ENCODE measurements at regions not wholly inside any gene's neighbourhood (a gene's known extent, or its start where the extent isn't known, plus 50 kb on each side); places are given as distances from the start of the nearest gene placed in this dataset.
"Not testable (repeated sequence)": the region's sequence is repeated elsewhere in the genome, so short reads cannot be mapped to it uniquely, and the experiment has no call there.

GRCh38 chr4:160125576-160126287 lies 1022.9 kb downstream of the RAPGEF2 start:
- DNase-seq: not testable (repeated sequence)

- no peak for DNase-seq
These were observed 1024.3 kb downstream of the RAPGEF2 start for GRCh38 chr4:160127211-160127610.

- no peak for DNase-seq
These were observed 1026.6 kb downstream of the RAPGEF2 start for GRCh38 chr4:160129439-160129838.

GRCh38 chr4:160136021-160136420 lies 1033.1 kb downstream of the RAPGEF2 start:
- DNase-seq: no peak

- no peak for DNase-seq
These were observed 1038.3 kb downstream of the RAPGEF2 start for GRCh38 chr4:160141206-160141605.

GRCh38 chr4:160142579-160142978 lies 1039.7 kb downstream of the RAPGEF2 start:
- DNase-seq: no peak

- DNase-seq: no peak
These were observed 1040.7 kb downstream of the RAPGEF2 start for GRCh38 chr4:160143574-160143973.

- DNase-seq: no peak
These were observed 1056.6 kb downstream of the RAPGEF2 start for GRCh38 chr4:160159457-160159856.

GRCh38 chr4:160161026-160161425 lies 1058.1 kb downstream of the RAPGEF2 start:
- no peak for DNase-seq

- no peak for DNase-seq
These were observed 1072.3 kb downstream of the RAPGEF2 start for GRCh38 chr4:160175064-160175643.

GRCh38 chr4:160180211-160180610 lies 1077.3 kb downstream of the RAPGEF2 start:
- DNase-seq: no peak

GRCh38 chr4:160182727-160183126 lies 1079.8 kb downstream of the RAPGEF2 start:
- no peak for DNase-seq

- DNase-seq: no peak
These were observed 1082.0 kb downstream of the RAPGEF2 start for GRCh38 chr4:160184884-160185283.

GRCh38 chr4:160193787-160194186 lies 1090.9 kb downstream of the RAPGEF2 start:
- DNase-seq: no peak

GRCh38 chr4:160194716-160195115 lies 1091.8 kb downstream of the RAPGEF2 start:
- no peak for DNase-seq

GRCh38 chr4:160202802-160203201 lies 1099.9 kb downstream of the RAPGEF2 start:
- DNase-seq: no peak

GRCh38 chr4:160212078-160212477 lies 1109.2 kb downstream of the RAPGEF2 start:
- DNase-seq: no peak

GRCh38 chr4:160213366-160213765 lies 1110.5 kb downstream of the RAPGEF2 start:
- DNase-seq: no peak

GRCh38 chr4:160217352-160217751 lies 1114.5 kb downstream of the RAPGEF2 start:
- DNase-seq: no peak

GRCh38 chr4:160224049-160224448 lies 1121.2 kb downstream of the RAPGEF2 start:
- DNase-seq: no peak

GRCh38 chr4:160233141-160233540 lies 1130.3 kb downstream of the RAPGEF2 start:
- DNase-seq: no peak

- no peak for DNase-seq
These were observed 1132.4 kb downstream of the RAPGEF2 start for GRCh38 chr4:160235285-160235684.

- DNase-seq: no peak
These were observed 1132.9 kb downstream of the RAPGEF2 start for GRCh38 chr4:160235771-160236170.

GRCh38 chr4:160238790-160239189 lies 1135.9 kb downstream of the RAPGEF2 start:
- no peak for DNase-seq
